Inflammatory macrophage treated with lipopolysaccharide for 1 hour (primary cell): ENCODE measurements at regions not wholly inside any gene's neighbourhood (a gene's known extent, or its start where the extent isn't known, plus 50 kb on each side); places are given as distances from the start of the nearest gene placed in this dataset.

Experiments used
- DNase-seq, 2 donors: peaks; one replicate each; pipeline ENCODE4 v3.0.0-alpha.2; 2020 to 2022

DNA sequence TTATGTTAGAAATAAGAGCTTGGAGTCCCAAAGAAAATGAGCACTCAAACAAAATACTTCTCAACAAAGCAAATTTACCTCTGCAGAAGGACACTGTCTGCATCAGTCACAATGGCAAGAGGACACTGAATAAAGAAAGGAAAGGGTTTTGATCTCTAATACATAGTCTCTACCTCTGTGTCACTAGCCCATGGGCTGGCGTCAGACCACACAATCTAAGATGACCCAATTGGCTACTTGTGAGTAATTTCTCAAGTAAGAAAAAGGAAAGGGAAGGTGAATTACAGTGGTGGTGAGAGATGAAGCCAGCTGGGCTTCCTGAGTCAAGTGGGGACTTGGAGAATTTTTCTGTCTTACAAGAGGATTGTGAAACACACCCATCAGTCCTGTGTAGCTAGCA, 257.9 kb upstream of the AMELY start:
- DNase-seq: no peak

DNA sequence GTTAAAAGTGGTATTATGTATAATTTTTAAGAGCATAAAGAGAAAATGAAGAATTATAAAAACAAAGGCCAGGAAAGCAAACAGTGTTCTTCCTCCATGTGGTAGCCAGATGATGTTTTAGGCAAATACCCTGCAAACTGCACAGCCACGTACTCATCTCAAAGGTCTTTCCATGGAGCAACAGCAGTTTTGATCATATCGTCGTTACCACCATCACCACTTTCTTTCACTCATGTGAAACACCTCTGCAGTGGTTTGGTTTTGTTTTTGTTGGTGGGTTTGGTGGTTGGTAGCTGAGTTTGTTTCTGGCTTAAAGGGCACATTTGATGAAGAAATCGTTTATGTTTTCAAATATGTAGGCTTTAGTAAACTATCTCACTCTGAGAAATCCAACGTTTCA, 229.9 kb upstream of the AMELY start:
- no peak for DNase-seq
